ENCODE measurements at regions not wholly inside any gene's neighbourhood (a gene's known extent, or its start where the extent isn't known, plus 50 kb on each side); places are given as distances from the start of the nearest gene placed in this dataset.

DNA sequence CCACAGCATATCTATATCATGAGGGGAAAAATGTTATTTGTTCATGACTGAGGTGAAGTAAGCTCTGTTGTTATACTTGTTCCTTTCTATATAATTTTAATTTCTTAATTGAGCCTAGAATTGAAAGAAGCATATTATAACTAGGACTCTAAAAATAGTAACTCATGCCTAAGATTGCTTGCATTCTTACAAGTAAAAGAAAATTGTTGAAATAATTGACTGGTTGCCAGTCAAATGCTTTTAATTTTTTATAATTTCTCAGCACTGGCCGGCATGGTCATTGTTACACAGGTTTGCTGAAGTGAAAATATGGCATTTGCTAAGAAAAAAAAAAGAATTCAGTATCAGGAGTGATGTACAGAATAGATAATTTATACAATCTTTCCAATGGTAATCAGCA lies 104.8 kb downstream of the GASK1B start:
- Histone ChIP-seq H3K27me3 (ENCODE audit: insufficient read depth, poor library complexity, severe bottlenecking) (no peaks in the 10 kb centered on the region), H3K4me3 (replicated peaks; ENCODE audit: insufficient read depth, low read length) (no peak overlapping the region), H3K27ac (replicated peaks) (no peak overlapping the region)
- DNase-seq (ENCODE audit: low read depth in 1 of 2, low spot score in 1 of 2) = no peak
- TF ChIP-seq, protein P1, sequence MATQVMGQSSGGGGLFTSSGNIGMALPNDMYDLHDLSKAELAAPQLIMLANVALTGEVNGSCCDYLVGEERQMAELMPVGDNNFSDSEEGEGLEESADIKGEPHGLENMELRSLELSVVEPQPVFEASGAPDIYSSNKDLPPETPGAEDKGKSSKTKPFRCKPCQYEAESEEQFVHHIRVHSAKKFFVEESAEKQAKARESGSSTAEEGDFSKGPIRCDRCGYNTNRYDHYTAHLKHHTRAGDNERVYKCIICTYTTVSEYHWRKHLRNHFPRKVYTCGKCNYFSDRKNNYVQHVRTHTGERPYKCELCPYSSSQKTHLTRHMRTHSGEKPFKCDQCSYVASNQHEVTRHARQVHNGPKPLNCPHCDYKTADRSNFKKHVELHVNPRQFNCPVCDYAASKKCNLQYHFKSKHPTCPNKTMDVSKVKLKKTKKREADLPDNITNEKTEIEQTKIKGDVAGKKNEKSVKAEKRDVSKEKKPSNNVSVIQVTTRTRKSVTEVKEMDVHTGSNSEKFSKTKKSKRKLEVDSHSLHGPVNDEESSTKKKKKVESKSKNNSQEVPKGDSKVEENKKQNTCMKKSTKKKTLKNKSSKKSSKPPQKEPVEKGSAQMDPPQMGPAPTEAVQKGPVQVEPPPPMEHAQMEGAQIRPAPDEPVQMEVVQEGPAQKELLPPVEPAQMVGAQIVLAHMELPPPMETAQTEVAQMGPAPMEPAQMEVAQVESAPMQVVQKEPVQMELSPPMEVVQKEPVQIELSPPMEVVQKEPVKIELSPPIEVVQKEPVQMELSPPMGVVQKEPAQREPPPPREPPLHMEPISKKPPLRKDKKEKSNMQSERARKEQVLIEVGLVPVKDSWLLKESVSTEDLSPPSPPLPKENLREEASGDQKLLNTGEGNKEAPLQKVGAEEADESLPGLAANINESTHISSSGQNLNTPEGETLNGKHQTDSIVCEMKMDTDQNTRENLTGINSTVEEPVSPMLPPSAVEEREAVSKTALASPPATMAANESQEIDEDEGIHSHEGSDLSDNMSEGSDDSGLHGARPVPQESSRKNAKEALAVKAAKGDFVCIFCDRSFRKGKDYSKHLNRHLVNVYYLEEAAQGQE (IDR thresholded peaks at IDR 0.05; ENCODE audit: insufficient replicate concordance, low read depth) = no peak
- TF ChIP-seq SPI1 (IDR thresholded peaks at IDR 0.05; ENCODE audit: borderline replicate concordance, low read depth) (no peak), GABPA (IDR thresholded peaks at IDR 0.05; ENCODE audit: low read depth) (no peak), POLR2AphosphoS5 (IDR thresholded peaks at IDR 0.05; ENCODE audit: low read depth) (no peak)
- TF ChIP-seq, protein P2, sequence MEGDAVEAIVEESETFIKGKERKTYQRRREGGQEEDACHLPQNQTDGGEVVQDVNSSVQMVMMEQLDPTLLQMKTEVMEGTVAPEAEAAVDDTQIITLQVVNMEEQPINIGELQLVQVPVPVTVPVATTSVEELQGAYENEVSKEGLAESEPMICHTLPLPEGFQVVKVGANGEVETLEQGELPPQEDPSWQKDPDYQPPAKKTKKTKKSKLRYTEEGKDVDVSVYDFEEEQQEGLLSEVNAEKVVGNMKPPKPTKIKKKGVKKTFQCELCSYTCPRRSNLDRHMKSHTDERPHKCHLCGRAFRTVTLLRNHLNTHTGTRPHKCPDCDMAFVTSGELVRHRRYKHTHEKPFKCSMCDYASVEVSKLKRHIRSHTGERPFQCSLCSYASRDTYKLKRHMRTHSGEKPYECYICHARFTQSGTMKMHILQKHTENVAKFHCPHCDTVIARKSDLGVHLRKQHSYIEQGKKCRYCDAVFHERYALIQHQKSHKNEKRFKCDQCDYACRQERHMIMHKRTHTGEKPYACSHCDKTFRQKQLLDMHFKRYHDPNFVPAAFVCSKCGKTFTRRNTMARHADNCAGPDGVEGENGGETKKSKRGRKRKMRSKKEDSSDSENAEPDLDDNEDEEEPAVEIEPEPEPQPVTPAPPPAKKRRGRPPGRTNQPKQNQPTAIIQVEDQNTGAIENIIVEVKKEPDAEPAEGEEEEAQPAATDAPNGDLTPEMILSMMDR (IDR thresholded peaks at IDR 0.05; ENCODE audit: insufficient read depth, low read length) = no peak

DNA sequence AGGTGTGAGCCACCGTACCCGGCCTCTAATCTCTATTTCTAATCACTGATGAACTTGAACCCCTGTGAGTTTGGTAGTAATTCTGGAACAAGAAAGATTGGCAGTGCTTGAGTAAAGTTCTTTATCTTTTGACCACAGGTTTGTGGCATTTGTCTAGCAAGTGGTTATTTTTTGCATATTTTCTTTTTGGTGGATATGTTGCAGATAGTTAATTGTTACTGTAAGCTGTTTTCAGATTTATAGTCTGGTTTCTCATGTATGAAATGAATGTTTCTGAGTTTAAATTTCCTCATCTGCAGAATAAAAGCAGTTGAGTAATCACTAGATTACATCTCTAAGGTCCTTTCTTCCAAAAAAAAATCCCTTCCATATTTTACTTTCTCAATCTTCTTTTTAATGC lies 105.2 kb downstream of the GASK1B start:
- TF ChIP-seq, protein P2 (IDR thresholded peaks at IDR 0.05; ENCODE audit: insufficient read depth, low read length) = no peak
- TF ChIP-seq POLR2AphosphoS5 (IDR thresholded peaks at IDR 0.05; ENCODE audit: low read depth) = no peak
- no peak for TF ChIP-seq SPI1 (IDR thresholded peaks at IDR 0.05; ENCODE audit: borderline replicate concordance, low read depth)
- TF ChIP-seq GABPA (IDR thresholded peaks at IDR 0.05; ENCODE audit: low read depth) = no peak
- TF ChIP-seq, protein P1 (IDR thresholded peaks at IDR 0.05; ENCODE audit: insufficient replicate concordance, low read depth) = no peak
- Histone ChIP-seq H3K4me3 (replicated peaks; ENCODE audit: insufficient read depth, low read length) (no peak overlapping the region), H3K27ac (replicated peaks) (no peak overlapping the region), H3K27me3 (ENCODE audit: insufficient read depth, poor library complexity, severe bottlenecking) (no peaks in the 10 kb centered on the region)
- no peak for DNase-seq (ENCODE audit: low read depth in 1 of 2, low spot score in 1 of 2)

DNA sequence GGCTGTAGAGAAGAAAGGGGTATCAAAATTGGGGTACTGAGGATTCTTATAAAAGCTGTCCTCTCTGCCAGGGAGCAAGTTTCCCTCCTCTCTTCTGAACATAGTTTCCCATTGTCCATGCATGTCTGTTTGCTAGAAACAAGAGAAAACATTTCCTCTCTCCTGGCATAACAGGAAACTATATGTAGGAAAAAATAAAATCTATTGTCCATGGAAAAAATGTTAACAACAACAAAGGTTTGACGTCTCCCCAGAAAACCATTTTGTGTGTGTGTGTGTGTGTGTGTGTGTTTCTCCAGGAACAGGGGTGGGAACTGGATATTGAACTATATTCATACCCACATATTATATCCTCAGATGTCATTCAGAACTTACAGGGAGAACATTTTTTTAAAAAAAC lies 107.2 kb downstream of the GASK1B start:
- Histone ChIP-seq H3K27me3 (ENCODE audit: insufficient read depth, poor library complexity, severe bottlenecking) (no peaks in the 10 kb centered on the region), H3K4me3 (replicated peaks; ENCODE audit: insufficient read depth, low read length) (no peak overlapping the region), H3K27ac (replicated peaks) (no peak overlapping the region)
- no peak for DNase-seq (ENCODE audit: low read depth in 1 of 2, low spot score in 1 of 2)
- TF ChIP-seq, protein P2 (IDR thresholded peaks at IDR 0.05; ENCODE audit: insufficient read depth, low read length) = no peak
- TF ChIP-seq, protein P1 (IDR thresholded peaks at IDR 0.05; ENCODE audit: insufficient replicate concordance, low read depth) = no peak
- no peak for TF ChIP-seq POLR2AphosphoS5 (IDR thresholded peaks at IDR 0.05; ENCODE audit: low read depth)
- no peak for TF ChIP-seq SPI1 (IDR thresholded peaks at IDR 0.05; ENCODE audit: borderline replicate concordance, low read depth)
- no peak for TF ChIP-seq GABPA (IDR thresholded peaks at IDR 0.05; ENCODE audit: low read depth)

All from HL-60 (cell line).